ENCODE measurements at regions not wholly inside any gene's neighbourhood (a gene's known extent, or its start where the extent isn't known, plus 50 kb on each side); places are given as distances from the start of the nearest gene placed in this dataset.

DNA sequence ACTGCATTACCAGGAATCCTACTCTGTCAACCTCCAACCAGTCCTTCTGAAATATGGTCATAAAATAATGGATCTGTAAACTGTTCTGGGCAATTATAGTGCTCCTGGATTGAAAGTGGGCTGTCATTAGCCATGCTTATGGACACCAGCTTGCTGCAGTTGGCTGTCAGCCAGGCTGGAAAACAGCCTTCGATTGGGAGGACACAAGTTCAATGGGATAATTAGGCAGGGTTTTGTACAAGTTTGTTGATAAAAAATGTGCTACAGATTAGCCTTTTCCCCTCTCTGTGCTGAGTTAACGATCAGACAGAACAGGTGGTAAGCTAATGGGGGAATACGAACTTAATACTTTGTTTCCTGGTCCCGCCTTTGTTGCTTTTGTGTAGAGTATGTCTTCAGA lies 413.9 kb downstream of the DUSP10 start:
- WGBS (ENCODE audit: insufficient coverage) = 33% methylated on average over 1 of the region's 4 CpGs
- CTCF ChIA-PET = interaction anchor here in 1 of 2 donors (0.7 kb wide), 1 partner anchor 18 kb away, joined by 3 read pairs; no protein-coding TSS in a partner anchor
- H3K9me3 Mint-ChIP-seq = peaks cover 8 to 18% (median 8%) of the 10 kb centered on the region in 3 donors

DNA sequence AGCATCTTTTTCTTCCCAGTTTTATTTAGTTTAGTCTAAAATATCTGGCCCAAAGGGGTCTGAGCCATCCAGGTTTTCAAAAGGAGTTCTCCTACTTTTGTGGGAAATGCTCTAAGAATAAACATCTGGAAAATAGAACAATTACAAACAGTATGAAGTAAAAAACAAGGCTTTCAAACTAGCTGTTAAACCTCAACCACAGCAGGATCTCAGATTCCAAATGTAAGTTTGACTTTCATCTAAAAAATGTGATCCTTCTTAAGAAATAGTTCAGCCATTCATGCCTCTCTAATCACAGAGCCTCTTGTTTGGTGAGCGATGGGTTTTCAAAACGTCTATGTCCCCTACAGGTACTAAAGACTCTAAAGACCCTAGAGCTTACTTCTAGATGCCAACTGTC lies 413.5 kb downstream of the DUSP10 start:
- Mint-ChIP-seq H3K4me3 (no peak overlapping the region), H3K36me3 (no peaks in the 10 kb centered on the region), H3K9me3 (peaks cover 8 to 18% (median 8%) of the 10 kb centered on the region in 3 donors), H3K27me3 (peaks cover 6 to 10% of the 10 kb centered on the region in 2 donors), H3K27ac (no peak overlapping the region), H3K4me1 (no peaks in the 10 kb centered on the region)
- H3K27me3 ChIP-seq (replicated peaks in 1 of 2; ENCODE audit: control insufficient read depth in 2 of 2, extremely low read depth in 1 of 2, insufficient read depth in 2 of 2, low read length in 1 of 2) = no peaks in the 10 kb centered on the region
- H3K4me3 ChIP-seq (ENCODE audit: control insufficient read depth in 1 of 2, extremely low read depth in 1 of 2, low read length in 1 of 2) = no peak overlapping the region
- H3K36me3 ChIP-seq (ENCODE audit: control insufficient read depth in 2 of 2, extremely low read depth in 1 of 2, insufficient read depth in 1 of 2, low read length in 1 of 2) = no peaks in the 10 kb centered on the region
- ATAC-seq (replicated peaks in 1 of 4) (no peak), DNase-seq (no peak)
- peaks cover 4% of the 10 kb centered on the region for H3K9me3 ChIP-seq
- ChIA-PET POLR2A (no interaction called here), CTCF (no interaction called here)
- WGBS (ENCODE audit: insufficient coverage) = no CpG with 5 or more reads among the region's 2 CpGs
- H3K4me1 ChIP-seq (ENCODE audit: control insufficient read depth in 1 of 2, extremely low read depth in 1 of 2, insufficient read depth in 2 of 2, low read length in 2 of 2) = no peaks in the 10 kb centered on the region
- H3K27ac ChIP-seq (ENCODE audit: low read length) = no peak overlapping the region

More for the DNA sequence above, 413.9 kb downstream of the DUSP10 start:
- peaks cover 6 to 13% of the 10 kb centered on the region in 2 donors for H3K27me3 Mint-ChIP-seq
- H3K4me3 Mint-ChIP-seq = no peak overlapping the region
- Histone ChIP-seq H3K27me3 (replicated peaks in 1 of 2; ENCODE audit: control insufficient read depth in 2 of 2, extremely low read depth in 1 of 2, insufficient read depth in 2 of 2, low read length in 1 of 2) (no peaks in the 10 kb centered on the region), H3K4me1 (ENCODE audit: control insufficient read depth in 1 of 2, extremely low read depth in 1 of 2, insufficient read depth in 2 of 2, low read length in 2 of 2) (no peaks in the 10 kb centered on the region), H3K4me3 (ENCODE audit: control insufficient read depth in 1 of 2, extremely low read depth in 1 of 2, low read length in 1 of 2) (no peak overlapping the region), H3K9me3 (peaks cover 4% of the 10 kb centered on the region), H3K27ac (ENCODE audit: low read length) (no peak overlapping the region), H3K36me3 (ENCODE audit: control insufficient read depth in 2 of 2, extremely low read depth in 1 of 2, insufficient read depth in 1 of 2, low read length in 1 of 2) (no peaks in the 10 kb centered on the region)
- no peak for ATAC-seq (replicated peaks in 1 of 4)
- POLR2A ChIA-PET = no interaction called here
- no peak overlapping the region for H3K27ac Mint-ChIP-seq
- no peaks in the 10 kb centered on the region for H3K4me1 Mint-ChIP-seq
- DNase-seq = no peak
- no peaks in the 10 kb centered on the region for H3K36me3 Mint-ChIP-seq

DNA sequence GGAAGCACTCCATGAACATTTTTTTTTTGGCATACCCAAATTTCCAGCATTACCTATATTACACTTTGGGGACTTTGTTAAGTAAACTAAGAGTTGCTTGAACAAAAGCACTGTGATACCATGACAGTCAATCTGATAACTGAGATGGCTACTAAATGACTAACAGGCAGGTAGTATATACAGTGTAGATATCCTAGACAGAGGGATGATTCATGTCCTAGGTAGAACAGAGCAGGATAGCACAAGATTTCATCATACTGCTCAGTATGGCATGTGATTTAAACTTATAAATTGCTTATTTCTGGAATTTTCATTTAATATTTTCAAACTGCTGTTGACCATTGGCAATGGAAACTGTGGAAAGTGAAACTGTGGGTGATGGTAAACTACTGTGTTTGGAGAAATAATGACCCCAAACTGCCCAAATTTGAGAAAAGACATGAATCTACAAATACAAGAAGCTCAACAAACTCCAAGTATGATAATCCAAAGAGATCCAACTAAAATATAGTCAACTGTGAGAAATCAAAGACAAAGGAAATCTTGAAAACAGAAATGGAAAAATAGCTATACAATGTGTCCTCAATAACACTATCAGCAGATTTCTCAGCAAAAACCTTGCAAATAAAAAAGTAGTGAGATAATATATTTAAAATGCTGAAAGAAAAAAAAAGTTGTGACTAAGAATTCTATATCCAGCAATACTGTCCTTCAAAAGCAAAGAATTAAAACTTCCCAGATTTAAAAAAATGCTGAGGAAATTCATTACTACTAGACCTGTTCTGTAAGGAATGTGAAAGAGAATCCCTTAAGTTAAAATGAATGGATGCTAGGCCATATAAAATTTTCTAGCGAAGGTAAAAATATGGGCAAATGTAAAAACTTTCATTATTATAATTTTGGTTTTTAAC lies 410.4 kb downstream of the DUSP10 start:
- WGBS (ENCODE audit: insufficient coverage) = no CpG with 5 or more reads among the region's 1 CpG
- Mint-ChIP-seq H3K9me3 (peaks cover 8 to 18% (median 8%) of the 10 kb centered on the region in 3 donors), H3K4me3 (no peak overlapping the region), H3K36me3 (no peaks in the 10 kb centered on the region), H3K4me1 (no peaks in the 10 kb centered on the region), H3K27ac (no peak overlapping the region), H3K27me3 (peaks cover 3 to 4% of the 10 kb centered on the region in 2 donors)
- Histone ChIP-seq H3K4me3 (ENCODE audit: control insufficient read depth in 1 of 2, extremely low read depth in 1 of 2, low read length in 1 of 2) (no peak overlapping the region), H3K27ac (ENCODE audit: low read length) (no peak overlapping the region), H3K9me3 (peaks cover 4% of the 10 kb centered on the region), H3K4me1 (ENCODE audit: control insufficient read depth in 1 of 2, extremely low read depth in 1 of 2, insufficient read depth in 2 of 2, low read length in 2 of 2) (no peaks in the 10 kb centered on the region), H3K27me3 (replicated peaks in 1 of 2; ENCODE audit: control insufficient read depth in 2 of 2, extremely low read depth in 1 of 2, insufficient read depth in 2 of 2, low read length in 1 of 2) (no peaks in the 10 kb centered on the region), H3K36me3 (ENCODE audit: control insufficient read depth in 2 of 2, extremely low read depth in 1 of 2, insufficient read depth in 1 of 2, low read length in 1 of 2) (no peaks in the 10 kb centered on the region)
- ChIA-PET POLR2A (no interaction called here), CTCF (no interaction called here)
- ATAC-seq (replicated peaks in 1 of 4) (no peak), DNase-seq (no peak)

DNA sequence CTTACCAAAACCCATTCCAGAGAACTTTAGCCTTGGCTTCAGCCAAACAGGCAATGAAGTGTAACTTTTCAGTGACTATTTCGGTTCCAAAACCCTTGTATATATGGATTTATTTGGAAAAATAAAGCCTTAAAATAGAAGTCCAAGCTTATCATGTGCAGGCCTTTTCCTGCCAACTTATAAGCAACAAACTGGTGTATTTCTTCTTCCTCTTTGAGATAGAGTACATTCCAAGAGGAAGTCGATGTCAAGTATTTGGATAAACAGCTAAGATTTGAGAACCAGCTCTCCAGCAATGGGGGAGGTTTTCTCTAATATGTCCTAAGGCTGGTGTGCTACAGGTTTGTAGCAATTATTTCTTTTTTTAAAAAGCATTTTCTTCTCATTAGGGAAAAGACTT lies 407.8 kb downstream of the DUSP10 start:
- peaks cover 8 to 18% (median 8%) of the 10 kb centered on the region in 3 donors for H3K9me3 Mint-ChIP-seq
- CTCF ChIA-PET = no interaction called here
- H3K27me3 ChIP-seq (replicated peaks in 1 of 2; ENCODE audit: control insufficient read depth in 2 of 2, extremely low read depth in 1 of 2, insufficient read depth in 2 of 2, low read length in 1 of 2) = no peaks in the 10 kb centered on the region
- DNase-seq (no peak), ATAC-seq (replicated peaks in 1 of 4) (no peak)
- H3K27me3 Mint-ChIP-seq = peaks cover 0 to 6% of the 10 kb centered on the region in 2 donors
- no peaks in the 10 kb centered on the region for H3K36me3 ChIP-seq (ENCODE audit: control insufficient read depth in 2 of 2, extremely low read depth in 1 of 2, insufficient read depth in 1 of 2, low read length in 1 of 2)
- POLR2A ChIA-PET = no interaction called here
- H3K4me3 Mint-ChIP-seq = no peak overlapping the region
- WGBS (ENCODE audit: insufficient coverage) = no CpG with 5 or more reads among the region's 2 CpGs
- H3K27ac Mint-ChIP-seq = no peak overlapping the region
- no peaks in the 10 kb centered on the region for H3K36me3 Mint-ChIP-seq
- no peaks in the 10 kb centered on the region for H3K4me1 Mint-ChIP-seq
- H3K4me1 ChIP-seq (ENCODE audit: control insufficient read depth in 1 of 2, extremely low read depth in 1 of 2, insufficient read depth in 2 of 2, low read length in 2 of 2) = no peaks in the 10 kb centered on the region
- no peak overlapping the region for H3K4me3 ChIP-seq (ENCODE audit: control insufficient read depth in 1 of 2, extremely low read depth in 1 of 2, low read length in 1 of 2)
- no peak overlapping the region for H3K27ac ChIP-seq (ENCODE audit: low read length)
- peaks cover 4% of the 10 kb centered on the region for H3K9me3 ChIP-seq

DNA sequence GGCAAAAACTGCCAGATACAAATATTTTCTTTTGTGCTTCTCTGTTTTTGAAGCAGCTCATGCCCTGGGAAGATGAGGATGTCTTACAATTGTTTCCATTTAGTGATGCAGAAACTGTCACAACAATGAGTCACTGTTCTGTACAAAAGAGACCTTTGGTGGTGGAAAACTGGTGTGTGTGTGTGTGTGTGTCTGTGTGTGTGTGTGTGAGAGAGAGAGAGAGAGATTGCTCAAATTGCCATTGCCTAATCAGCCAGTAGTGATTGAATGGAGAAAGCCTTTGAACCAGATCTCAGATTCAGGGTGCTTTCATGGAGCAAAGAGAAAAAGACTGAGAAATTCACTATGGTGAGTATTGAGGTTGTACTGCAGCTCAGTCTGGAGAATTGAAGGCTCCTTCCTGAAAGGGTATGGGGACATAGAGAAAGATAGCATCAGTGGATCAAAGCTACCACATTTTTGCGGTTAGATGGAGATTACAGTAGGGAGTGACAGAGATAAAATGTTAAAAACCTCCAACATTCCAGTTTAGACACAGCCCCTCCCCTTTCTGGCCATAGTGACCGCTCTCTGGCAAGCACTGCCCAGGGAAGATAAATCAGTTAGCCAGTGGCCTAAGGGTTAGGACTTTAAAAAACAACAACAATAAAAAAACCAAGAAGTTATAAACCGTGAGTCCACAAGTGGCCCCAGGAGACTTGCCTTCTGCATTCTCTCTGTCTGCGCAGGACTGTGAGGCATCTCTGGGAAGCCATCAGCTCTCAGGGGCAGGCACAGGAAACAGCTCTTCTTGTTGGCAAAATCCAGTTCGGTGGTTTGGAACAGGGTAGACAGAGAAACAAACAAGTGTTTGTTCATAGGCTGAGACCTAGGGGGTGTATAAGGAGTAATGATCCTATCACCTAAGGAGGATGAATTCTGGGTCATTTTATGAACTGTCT lies 406.5 kb downstream of the DUSP10 start:
- no peak overlapping the region for H3K27ac ChIP-seq (ENCODE audit: low read length)
- H3K36me3 ChIP-seq (ENCODE audit: control insufficient read depth in 2 of 2, extremely low read depth in 1 of 2, insufficient read depth in 1 of 2, low read length in 1 of 2) = no peaks in the 10 kb centered on the region
- DNase-seq (no peak), ATAC-seq (replicated peaks in 1 of 4) (no peak)
- peaks cover 4% of the 10 kb centered on the region for H3K9me3 ChIP-seq
- Mint-ChIP-seq H3K4me3 (no peak overlapping the region), H3K4me1 (no peaks in the 10 kb centered on the region), H3K36me3 (no peaks in the 10 kb centered on the region), H3K27ac (no peak overlapping the region), H3K9me3 (peaks cover 8 to 18% (median 8%) of the 10 kb centered on the region in 3 donors), H3K27me3 (peaks cover 0 to 9% of the 10 kb centered on the region in 2 donors)
- no peaks in the 10 kb centered on the region for H3K27me3 ChIP-seq (replicated peaks in 1 of 2; ENCODE audit: control insufficient read depth in 2 of 2, extremely low read depth in 1 of 2, insufficient read depth in 2 of 2, low read length in 1 of 2)
- CTCF ChIA-PET = no interaction called here
- POLR2A ChIA-PET = no interaction called here
- no peak overlapping the region for H3K4me3 ChIP-seq (ENCODE audit: control insufficient read depth in 1 of 2, extremely low read depth in 1 of 2, low read length in 1 of 2)
- 36% methylated on average over 3 of the region's 5 CpGs for WGBS (ENCODE audit: insufficient coverage)
- no peaks in the 10 kb centered on the region for H3K4me1 ChIP-seq (ENCODE audit: control insufficient read depth in 1 of 2, extremely low read depth in 1 of 2, insufficient read depth in 2 of 2, low read length in 2 of 2)

DNA sequence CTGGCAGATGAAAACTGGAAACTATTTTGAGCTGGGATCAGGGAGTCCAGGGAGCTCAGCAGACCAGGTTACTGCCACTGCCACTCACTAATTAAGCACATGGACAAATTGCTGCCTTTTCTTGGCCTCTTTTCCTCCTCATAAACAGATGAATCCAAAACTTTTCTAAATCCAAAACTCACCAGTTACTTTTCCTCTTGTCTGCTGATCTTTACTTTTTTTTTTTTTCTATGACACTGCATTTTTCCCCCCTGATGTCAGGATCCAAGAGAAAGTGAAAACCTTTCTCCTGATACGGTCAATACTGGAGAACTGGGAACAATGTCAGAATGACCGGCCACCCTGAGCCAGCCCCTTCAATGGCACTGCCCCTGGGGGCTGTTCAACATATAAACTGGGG lies 405.8 kb downstream of the DUSP10 start:
- ChIA-PET POLR2A (no interaction called here), CTCF (no interaction called here)
- Mint-ChIP-seq H3K36me3 (no peaks in the 10 kb centered on the region), H3K4me1 (no peaks in the 10 kb centered on the region), H3K9me3 (peaks cover 6 to 12% (median 8%) of the 10 kb centered on the region in 3 donors), H3K27me3 (peaks cover 0 to 9% of the 10 kb centered on the region in 2 donors), H3K4me3 (no peak overlapping the region), H3K27ac (no peak overlapping the region)
- no peak overlapping the region for H3K4me3 ChIP-seq (ENCODE audit: control insufficient read depth in 1 of 2, extremely low read depth in 1 of 2, low read length in 1 of 2)
- DNase-seq = no peak
- H3K27ac ChIP-seq (ENCODE audit: low read length) = no peak overlapping the region
- H3K27me3 ChIP-seq (replicated peaks in 1 of 2; ENCODE audit: control insufficient read depth in 2 of 2, extremely low read depth in 1 of 2, insufficient read depth in 2 of 2, low read length in 1 of 2) = no peaks in the 10 kb centered on the region
- H3K36me3 ChIP-seq (ENCODE audit: control insufficient read depth in 2 of 2, extremely low read depth in 1 of 2, insufficient read depth in 1 of 2, low read length in 1 of 2) = no peaks in the 10 kb centered on the region
- H3K4me1 ChIP-seq (ENCODE audit: control insufficient read depth in 1 of 2, extremely low read depth in 1 of 2, insufficient read depth in 2 of 2, low read length in 2 of 2) = no peaks in the 10 kb centered on the region
- WGBS (ENCODE audit: insufficient coverage) = no CpG with 5 or more reads among the region's 2 CpGs
- no peak for ATAC-seq (replicated peaks in 1 of 4)
- peaks cover 4% of the 10 kb centered on the region for H3K9me3 ChIP-seq
